ENCODE measurements at regions not wholly inside any gene's neighbourhood (a gene's known extent, or its start where the extent isn't known, plus 50 kb on each side); places are given as distances from the start of the nearest gene placed in this dataset.

DNA sequence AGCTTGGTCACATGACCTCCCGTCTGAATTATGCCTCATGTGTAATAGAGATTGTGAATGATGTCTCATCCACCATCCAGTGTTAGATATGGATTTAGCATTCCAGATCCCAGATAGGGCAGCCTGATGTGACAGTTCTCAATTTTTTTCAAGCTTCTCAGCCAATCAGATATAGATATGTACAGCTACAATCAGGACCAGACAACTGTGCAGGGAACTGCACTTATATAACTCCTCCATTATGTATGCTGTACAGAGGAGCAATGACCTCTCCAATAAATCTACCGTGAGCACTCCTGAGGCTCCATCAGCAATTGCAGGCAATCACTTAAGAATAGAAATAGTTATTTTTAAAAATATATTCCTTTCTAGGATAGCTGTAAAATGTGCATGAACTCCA is 722.8 kb upstream of the SOX9 start:
- 91% methylated on average over 2 of the region's 2 CpGs; no CpG with 5 or more reads in 1 of the 2 experiments for WGBS, 2 experiments (ENCODE audit: extremely low coverage in 1 of 2, insufficient coverage in 1 of 2, insufficient read length in 1 of 2, insufficient replicate concordance in 2 of 2, low coverage in 1 of 2, low lambda C conversion rate in 2 of 2, missing lambda C conversion rate in 1 of 2)
- FAIRE-seq (no peak), DNase-seq (ENCODE audit: low read depth in 1 of 2, low spot score in 2 of 2) (no peak)
- no peaks in the 10 kb centered on the region for H3K79me2 ChIP-seq (ENCODE audit: control insufficient read depth in 1 of 2, insufficient read depth in 2 of 2, low read length in 2 of 2)
- H3K14ac ChIP-seq (ENCODE audit: insufficient read length), result no peak overlapping the region
- no peak overlapping the region for H4K91ac ChIP-seq (replicated peaks; ENCODE audit: insufficient read length, low read length)
- H2AFZ ChIP-seq (ENCODE audit: low read length), result no peak overlapping the region
- no peaks in the 10 kb centered on the region for H3K36me3 ChIP-seq (ENCODE audit: control insufficient read depth in 2 of 4, insufficient read depth in 4 of 4, low read length in 3 of 4)
- no peak overlapping the region for H2BK120ac ChIP-seq (replicated peaks; ENCODE audit: low read depth, low read length)
- H3K4me2 ChIP-seq (ENCODE audit: insufficient read depth in 1 of 2, low read depth in 2 of 2, low read length in 2 of 2), result no peak overlapping the region
- no peak overlapping the region for H3K9ac ChIP-seq (replicated peaks in 1 of 4; ENCODE audit: extremely low read depth in 1 of 4, low read depth in 3 of 4, low read length in 3 of 4)
- no peak overlapping the region for H4K5ac ChIP-seq (ENCODE audit: insufficient read length, low read depth, low read length)
- POLR2A ChIA-PET (ENCODE audit: partially characterized antibody), result no interaction called here
- CTCF ChIA-PET (ENCODE audit: partially characterized antibody), result no interaction called here
- H4K20me1 ChIP-seq (replicated peaks in 1 of 2; ENCODE audit: control insufficient read depth in 1 of 2, insufficient read depth in 2 of 2, low read length in 2 of 2), result no peaks in the 10 kb centered on the region
- H3K9me3 ChIP-seq (ENCODE audit: insufficient read depth in 2 of 2, low read depth in 1 of 2, low read length in 1 of 2), result no peaks in the 10 kb centered on the region
- H3K79me1 ChIP-seq (ENCODE audit: low read depth, low read length), result no peaks in the 10 kb centered on the region
- no peaks in the 10 kb centered on the region for H3K23me2 ChIP-seq (ENCODE audit: low read depth, low read length)
- no peak overlapping the region for H3K27ac ChIP-seq (ENCODE audit: low read depth, low read length)
- H2BK15ac ChIP-seq (ENCODE audit: low read length), result no peak overlapping the region
- TF ChIP-seq ASH2L (IDR thresholded peaks at IDR 0.05; ENCODE audit: low read length), result no peak
- no peak for TF ChIP-seq POU5F1 (IDR thresholded peaks at IDR 0.05; ENCODE audit: low read depth, low read length)
- TF ChIP-seq PHF8 (conservative IDR thresholded peaks at IDR 0.05; ENCODE audit: low read depth, low read length), result no peak
- no peak for TF ChIP-seq RAD21 (IDR thresholded peaks at IDR 0.05 in 1 of 2, conservative IDR thresholded peaks at IDR 0.05 in 1 of 2; ENCODE audit: low read depth in 2 of 2, low read length in 2 of 2)
- TF ChIP-seq EGR1 (IDR thresholded peaks at IDR 0.05; ENCODE audit: borderline replicate concordance, low read depth, low read length), result no peak
- TF ChIP-seq, protein P1, sequence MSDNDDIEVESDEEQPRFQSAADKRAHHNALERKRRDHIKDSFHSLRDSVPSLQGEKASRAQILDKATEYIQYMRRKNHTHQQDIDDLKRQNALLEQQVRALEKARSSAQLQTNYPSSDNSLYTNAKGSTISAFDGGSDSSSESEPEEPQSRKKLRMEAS (IDR thresholded peaks at IDR 0.05), result no peak
- TF ChIP-seq SP4 (IDR thresholded peaks at IDR 0.05; ENCODE audit: low read length), result no peak
- TF ChIP-seq HDAC6 (IDR thresholded peaks at IDR 0.05; ENCODE audit: low read depth, low read length), result no peak
- TF ChIP-seq POLR2AphosphoS5 (IDR thresholded peaks at IDR 0.05; ENCODE audit: low read depth, low read length), result no peak
- TF ChIP-seq CBX5 (IDR thresholded peaks at IDR 0.05; ENCODE audit: low read depth, low read length), result no peak
- TF ChIP-seq KDM4A (IDR thresholded peaks at IDR 0.05; ENCODE audit: low read depth, low read length, severe bottlenecking), result no peak
- TF ChIP-seq RNF2 (IDR thresholded peaks at IDR 0.05; ENCODE audit: borderline replicate concordance, low read depth, low read length, missing control alignments, poor library complexity, severe bottlenecking), result no peak
- no peaks in the 10 kb centered on the region for H3K27me3 ChIP-seq (replicated peaks in 1 of 4; ENCODE audit: control insufficient read depth in 3 of 4, extremely low read depth in 1 of 4, insufficient read depth in 3 of 4, low read length in 3 of 4)
- H3K23ac ChIP-seq (ENCODE audit: insufficient read length), result no peak overlapping the region
- no peak overlapping the region for H2AK5ac ChIP-seq (ENCODE audit: low read depth, low read length)
- no peak overlapping the region for H3K4ac ChIP-seq (replicated peaks; ENCODE audit: insufficient read length, low read depth, low read length)
- H2BK20ac ChIP-seq (ENCODE audit: low read length), result no peak overlapping the region
- H2BK5ac ChIP-seq (ENCODE audit: low read depth, low read length), result no peak overlapping the region
- H3K4me1 ChIP-seq (replicated peaks in 1 of 4; ENCODE audit: control insufficient read depth in 3 of 4, insufficient read depth in 4 of 4, low read length in 3 of 4), result peaks cover 0 to 4% (median 0%) of the 10 kb centered on the region in 4 experiments; a peak in 2 of 7 replicates
- H3K18ac ChIP-seq (ENCODE audit: extremely low read depth, low read length), result no peak overlapping the region
- no peak overlapping the region for H3K4me3 ChIP-seq (ENCODE audit: extremely low read depth in 1 of 4, insufficient read depth in 2 of 4, low read depth in 3 of 4, low read length in 4 of 4)
- no peak overlapping the region for H4K8ac ChIP-seq (ENCODE audit: extremely low read depth, insufficient read depth, low read length)
- H2BK12ac ChIP-seq (ENCODE audit: low read depth, low read length), result no peak overlapping the region
- no peak overlapping the region for H3K56ac ChIP-seq (replicated peaks; ENCODE audit: insufficient read length, low read depth, low read length)
